NCI-H146 treated with DMSO at 0.1 percent for 48 hours (cell line): ENCODE measurements at regions not wholly inside any gene's neighbourhood (a gene's known extent, or its start where the extent isn't known, plus 50 kb on each side); places are given as distances from the start of the nearest gene placed in this dataset.
"Not testable (repeated sequence)": the region's sequence is repeated elsewhere in the genome, so short reads cannot be mapped to it uniquely, and the experiment has no call there.

Source experiments
- DNase-seq: peaks from one replicate; lab custom pipeline; 2025; ENCODE audit not compliant: unreplicated experiment; lab: John Stamatoyannopoulos, UW

GRCh38 chr6:140041056-140041455 lies 666.6 kb upstream of the CITED2 start:
- no peak for DNase-seq

DNA sequence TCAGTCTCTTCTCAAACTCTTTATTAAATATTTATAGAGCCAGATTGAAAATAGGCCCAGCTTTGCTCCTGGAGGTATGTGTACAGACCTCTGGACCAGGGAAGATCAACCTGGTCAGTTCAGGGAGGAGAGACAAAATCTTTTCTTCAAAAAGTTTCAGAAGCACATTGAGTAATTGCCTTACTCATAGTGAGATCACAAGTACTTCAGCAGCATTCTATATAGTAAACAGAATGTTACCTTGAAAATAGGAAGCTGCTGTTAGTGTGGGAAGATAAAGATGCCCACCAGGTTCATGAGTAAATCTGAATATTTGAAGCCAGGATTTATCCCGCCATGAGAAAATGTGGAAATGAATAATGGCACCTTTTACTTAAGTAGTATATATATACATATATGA lies 665.9 kb upstream of the CITED2 start:
- DNase-seq: no peak

- DNase-seq: no peak
Measured at GRCh38 chr6:140039364-140039763, 664.9 kb upstream of the CITED2 start.

GRCh38 chr6:140036196-140036595 lies 661.7 kb upstream of the CITED2 start:
- DNase-seq: no peak

DNA sequence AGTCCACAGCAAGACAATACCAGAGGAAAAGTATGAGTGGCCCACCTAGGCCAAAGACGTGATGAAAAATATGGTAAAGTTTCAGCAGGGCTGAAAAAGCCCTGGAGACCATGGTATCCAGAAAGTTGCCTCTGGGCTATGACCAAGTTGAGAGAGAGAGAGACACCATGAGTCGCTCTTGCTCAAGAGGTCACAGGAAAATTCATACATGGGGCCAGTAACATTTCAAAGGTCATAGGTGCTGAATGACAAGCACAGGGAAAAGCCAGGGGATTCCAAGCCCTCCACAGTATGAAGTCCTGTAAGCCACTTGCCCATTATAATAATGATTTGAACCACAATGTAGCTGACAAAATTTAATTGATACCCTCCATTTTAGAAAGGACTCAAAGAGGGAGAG lies 657.7 kb upstream of the CITED2 start:
- no peak for DNase-seq

DNA sequence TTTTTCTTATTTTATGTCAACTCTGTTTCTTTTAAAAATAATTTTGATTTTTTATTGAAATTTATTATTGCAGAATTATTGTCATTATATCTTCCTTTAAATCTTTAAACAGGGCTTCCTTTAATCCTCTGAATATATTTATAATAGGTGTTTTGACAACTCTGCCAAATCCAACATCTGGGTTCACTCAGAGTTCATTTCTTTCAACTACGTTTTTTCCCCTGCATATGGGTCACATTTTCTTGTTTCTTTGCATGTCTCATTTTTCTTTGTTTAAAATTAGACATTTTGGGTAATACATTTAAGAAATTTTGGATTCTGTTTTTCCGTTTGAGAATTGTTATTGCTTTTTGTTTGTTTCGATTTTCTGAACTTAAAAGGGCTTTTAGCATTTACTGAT lies 655.1 kb upstream of the CITED2 start:
- no peak for DNase-seq

DNA sequence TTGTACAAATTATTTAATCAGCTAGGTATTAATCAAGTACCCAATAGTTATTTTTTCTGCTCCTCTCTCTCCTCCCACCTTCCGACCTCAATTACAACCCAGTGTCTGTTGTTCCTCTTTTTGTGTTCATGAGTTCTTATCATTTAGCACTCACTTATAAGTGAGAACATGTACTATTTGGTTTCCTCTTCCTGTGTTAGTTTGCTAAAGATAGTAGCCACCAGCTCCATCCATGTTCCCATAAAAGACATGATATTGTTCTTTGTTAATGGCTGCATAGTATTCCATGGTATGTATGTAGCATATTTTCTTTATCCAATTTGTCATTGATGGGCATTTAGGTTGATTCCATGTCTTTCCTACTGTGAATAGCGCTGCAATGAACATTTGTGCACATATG lies 652.8 kb upstream of the CITED2 start:
- DNase-seq: no peak

GRCh38 chr6:140026546-140026945 lies 652.1 kb upstream of the CITED2 start:
- DNase-seq: no peak

GRCh38 chr6:140025171-140025570 lies 650.7 kb upstream of the CITED2 start:
- no peak for DNase-seq

DNA sequence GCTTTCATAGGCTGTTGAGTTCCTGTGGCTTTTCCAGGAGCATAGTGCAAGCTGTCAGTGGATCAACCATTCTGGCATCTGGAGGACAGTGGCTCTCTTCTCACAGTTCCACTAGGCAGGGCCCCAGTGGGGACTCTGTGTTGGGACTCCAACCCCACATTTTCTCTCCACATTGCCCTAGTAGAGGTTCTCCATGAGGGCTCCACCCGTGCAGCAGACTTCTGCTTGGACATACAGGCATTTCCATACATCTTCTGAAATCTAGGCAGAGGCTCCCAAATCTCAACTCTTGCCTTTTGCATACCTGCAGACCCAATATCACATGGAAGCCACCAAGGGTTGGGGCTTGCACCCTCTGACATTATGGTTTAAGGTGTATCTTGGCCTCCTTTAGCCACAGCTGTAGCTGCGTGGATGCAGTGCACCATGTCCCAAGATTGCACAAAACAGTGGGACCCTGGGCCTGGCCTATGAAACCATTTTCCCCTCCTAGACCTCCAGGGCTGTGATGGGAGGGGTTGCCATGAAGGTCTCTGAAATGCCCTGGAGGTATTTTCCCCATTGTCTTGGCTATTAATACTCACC lies 645.9 kb upstream of the CITED2 start:
- DNase-seq: no peak

GRCh38 chr6:140018588-140018987 lies 644.1 kb upstream of the CITED2 start:
- no peak for DNase-seq

- no peak for DNase-seq
Measured at GRCh38 chr6:140017470-140017869, 643.0 kb upstream of the CITED2 start.

DNA sequence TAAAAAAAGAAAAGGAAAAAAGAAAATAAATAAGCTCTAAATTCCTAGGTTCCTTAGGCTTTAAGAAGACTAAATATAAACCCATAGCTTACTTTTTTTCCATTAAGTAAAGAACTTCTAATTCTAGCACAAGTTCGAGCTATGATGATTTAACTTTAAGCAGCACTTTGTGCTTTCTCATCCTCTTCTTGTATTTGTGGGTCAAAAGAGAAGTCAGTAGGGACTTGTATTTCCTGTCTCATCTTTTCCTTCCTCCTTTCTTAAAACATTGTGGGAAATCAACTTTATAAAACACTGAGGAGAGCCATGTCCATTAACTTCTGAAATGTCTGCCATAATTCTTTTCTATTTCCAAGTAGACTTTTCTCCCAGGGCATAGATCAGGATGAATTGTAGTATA lies 637.7 kb upstream of the CITED2 start:
- no peak for DNase-seq

GRCh38 chr6:140011537-140011936 lies 637.1 kb upstream of the CITED2 start:
- DNase-seq: no peak

GRCh38 chr6:140009286-140009685 lies 634.8 kb upstream of the CITED2 start:
- no peak for DNase-seq

DNA sequence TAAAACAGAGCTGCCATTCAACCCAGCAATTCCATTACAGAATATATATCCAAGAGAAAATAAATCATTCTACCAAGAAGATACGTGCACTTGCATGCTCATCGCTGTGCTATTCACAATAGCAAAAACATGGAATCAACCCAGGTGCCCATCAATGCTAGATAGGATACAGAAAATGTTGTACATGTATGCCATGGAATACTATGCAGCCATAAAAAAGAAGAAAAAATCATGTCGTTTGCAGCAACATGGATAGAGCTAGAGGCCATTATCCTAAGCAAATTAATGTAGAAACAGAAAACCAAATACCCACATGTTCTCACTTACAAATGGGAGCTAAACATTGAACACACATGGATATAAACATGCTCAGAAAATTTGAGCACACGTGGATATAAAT lies 633.1 kb upstream of the CITED2 start:
- no peak for DNase-seq

GRCh38 chr6:140003217-140003616 lies 628.8 kb upstream of the CITED2 start:
- no peak for DNase-seq

GRCh38 chr6:140002396-140003022 lies 628.1 kb upstream of the CITED2 start:
- DNase-seq: no peak

DNA sequence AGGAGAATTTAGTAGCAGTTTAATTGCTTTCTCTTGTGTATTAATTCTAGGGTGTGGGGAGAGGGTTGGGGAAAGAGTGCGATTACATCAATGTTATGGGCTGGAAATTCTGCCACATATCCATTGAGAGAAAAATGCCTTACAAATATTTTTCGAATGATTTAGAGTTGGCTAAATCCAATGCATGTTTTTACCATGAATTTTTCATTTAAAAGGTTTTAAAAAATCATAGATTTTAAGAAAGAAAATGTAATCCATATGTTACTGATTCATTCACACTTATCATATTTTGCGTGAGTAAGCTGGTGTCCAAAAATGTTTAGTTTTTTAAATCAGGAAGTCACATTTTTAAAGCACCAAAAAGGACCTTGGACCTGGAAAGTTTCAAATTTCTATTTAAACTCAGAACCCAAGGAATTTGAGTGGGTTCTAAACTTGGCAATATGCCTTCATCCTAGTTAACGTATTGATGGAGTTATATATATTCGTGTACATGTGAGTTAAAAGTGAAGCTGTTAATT lies 627.4 kb upstream of the CITED2 start:
- no peak for DNase-seq

GRCh38 chr6:140001005-140001404 lies 626.6 kb upstream of the CITED2 start:
- DNase-seq: no peak

- DNase-seq: not testable (repeated sequence)
Measured at GRCh38 chr6:139999661-140000060, 625.2 kb upstream of the CITED2 start.

DNA sequence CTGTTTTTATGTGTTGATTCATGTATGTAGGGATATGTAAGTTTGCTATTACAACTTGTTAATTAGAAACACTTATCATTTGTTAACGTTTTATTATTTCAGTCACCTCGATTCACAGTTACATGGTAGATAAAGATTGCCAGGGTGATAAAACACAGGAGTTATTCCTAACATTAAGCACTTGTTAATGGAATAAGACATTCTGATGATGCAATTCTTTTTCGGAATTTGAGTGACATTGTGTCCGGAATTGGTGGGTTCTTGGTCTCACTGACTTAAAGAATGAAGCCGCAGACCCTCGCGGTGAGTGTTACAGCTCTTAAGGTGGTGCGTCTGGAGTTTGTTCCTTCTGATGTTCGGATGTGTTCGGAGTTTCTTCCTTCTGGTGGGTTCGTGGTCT lies 624.0 kb upstream of the CITED2 start:
- DNase-seq: not testable (repeated sequence)

DNA sequence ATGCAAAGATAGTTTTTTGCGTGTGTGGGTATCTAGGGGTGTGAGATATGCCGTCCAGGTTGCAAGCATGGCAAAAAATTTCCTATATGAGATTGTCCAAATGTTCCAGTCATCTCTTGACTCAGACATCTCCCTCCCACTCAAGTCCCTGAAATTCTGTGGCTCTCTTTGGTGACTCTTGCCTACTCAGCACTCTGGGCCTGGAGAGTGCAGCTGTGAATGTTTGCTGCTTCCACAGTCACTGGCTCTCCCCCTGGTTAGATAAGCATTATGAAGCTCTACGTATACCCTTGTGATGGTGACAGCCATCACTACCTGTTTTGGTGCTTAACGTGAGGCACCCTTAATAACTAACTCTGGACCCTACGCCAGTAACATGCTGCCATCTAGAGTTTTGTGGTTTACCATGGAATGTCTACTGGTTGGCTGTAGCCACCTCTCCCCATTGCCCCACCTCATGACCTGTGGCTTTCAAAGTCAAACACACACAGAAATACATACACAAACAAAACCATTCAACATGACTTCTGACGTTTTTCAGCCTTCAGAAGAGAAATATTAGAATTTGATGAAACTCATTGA lies 621.9 kb upstream of the CITED2 start:
- DNase-seq: peak; percentile 78
